AG04450 (cell line): ENCODE measurements at regions not wholly inside any gene's neighbourhood (a gene's known extent, or its start where the extent isn't known, plus 50 kb on each side); places are given as distances from the start of the nearest gene placed in this dataset.

Experiments used
- CTCF ChIA-PET: fragments of 300-600, 350-600 bp; formaldehyde crosslinking; extraction: SDS; loops from one replicate; lab custom pipeline; 2022; ENCODE audit warnings: antibody characterized with exemption, inconsistent platforms; lab: Charles Lee
- POLR2A ChIA-PET: fragments of 350-600 bp; formaldehyde crosslinking; extraction: SDS; loops from one replicate; lab custom pipeline; 2021; ENCODE audit warnings: antibody characterized with exemption, inconsistent platforms; lab: Yijun Ruan, JAX
- DNase-seq: peaks from one replicate; pipeline ENCODE4 v3.0.0-alpha.2; 2011; ENCODE audit warnings: low read depth, low spot score
- H3K27ac ChIP-seq: one replicate; pipeline ENCODE4 v1.5.1; 2012; ENCODE audit warnings: low read depth, low read length, control low read depth
- H3K27me3 ChIP-seq: one replicate; pipeline ENCODE4 v1.6.0; 2012; ENCODE audit warnings: low read length; ENCODE audit not compliant: control insufficient read depth, insufficient read depth
- H3K4me3 ChIP-seq: 2 replicates; pipeline ENCODE4 v1.5.1; 2011; ENCODE audit warnings: mild to moderate bottlenecking, low read depth, low read length, control low read depth
- H3K9me3 ChIP-seq: 2 replicates; pipeline ENCODE4 v1.5.1; 2012; ENCODE audit warnings: low read length; ENCODE audit not compliant: control insufficient read depth, insufficient read depth
- CTCF ChIP-seq: IDR thresholded peaks from 2 replicates; pipeline ENCODE4 v1.5.1; 2011; ENCODE audit warnings: low read depth, low read length, control low read depth, inconsistent platforms

- H3K4me3 ChIP-seq: no peak overlapping the region
- no peaks in the 10 kb centered on the region for H3K27me3 ChIP-seq
- H3K27ac ChIP-seq: no peak overlapping the region
- H3K9me3 ChIP-seq: no peaks in the 10 kb centered on the region
- ChIA-PET CTCF (no interaction called here), POLR2A (no interaction called here)
- no peak for TF ChIP-seq CTCF
- DNase-seq: no peak
Observed at GRCh38 chr7:118061386-118061785, 122.6 kb upstream of the LSM8 start.

- Histone ChIP-seq H3K27me3 (no peaks in the 10 kb centered on the region), H3K4me3 (no peak overlapping the region), H3K9me3 (no peaks in the 10 kb centered on the region), H3K27ac (no peak overlapping the region)
- CTCF ChIA-PET: no interaction called here
- no peak for DNase-seq
- POLR2A ChIA-PET: no interaction called here
- TF ChIP-seq CTCF: no peak
Observed at GRCh38 chr7:118072893-118073674, 110.9 kb upstream of the LSM8 start.

GRCh38 chr7:118075936-118076335 lies 108.0 kb upstream of the LSM8 start:
- no peak overlapping the region for H3K27ac ChIP-seq
- no peak for TF ChIP-seq CTCF
- ChIA-PET CTCF (no interaction called here), POLR2A (no interaction called here)
- DNase-seq: no peak
- no peaks in the 10 kb centered on the region for H3K9me3 ChIP-seq
- H3K27me3 ChIP-seq: no peaks in the 10 kb centered on the region
- H3K4me3 ChIP-seq: no peak overlapping the region

GRCh38 chr7:118076564-118076963 lies 107.4 kb upstream of the LSM8 start:
- CTCF ChIA-PET: no interaction called here
- Histone ChIP-seq H3K4me3 (no peak overlapping the region), H3K27me3 (no peaks in the 10 kb centered on the region), H3K27ac (no peak overlapping the region), H3K9me3 (no peaks in the 10 kb centered on the region)
- POLR2A ChIA-PET: no interaction called here
- TF ChIP-seq CTCF: no peak
- no peak for DNase-seq

GRCh38 chr7:118078015-118078414 lies 105.9 kb upstream of the LSM8 start:
- Histone ChIP-seq H3K27me3 (no peaks in the 10 kb centered on the region), H3K4me3 (no peak overlapping the region), H3K9me3 (no peaks in the 10 kb centered on the region), H3K27ac (no peak overlapping the region)
- CTCF ChIA-PET: interaction anchor here (0.8 kb wide), 1 partner anchor 327 kb away, joined by 3 read pairs; no protein-coding TSS in a partner anchor
- DNase-seq: no peak
- POLR2A ChIA-PET: no interaction called here
- no peak for TF ChIP-seq CTCF
